GM19043 (cell line): ENCODE measurements at regions not wholly inside any gene's neighbourhood (a gene's known extent, or its start where the extent isn't known, plus 50 kb on each side); places are given as distances from the start of the nearest gene placed in this dataset.

Source experiments
- ATAC-seq: cut with Tn5 transposase; IDR thresholded peaks from one replicate; pipeline ENCODE4 v1.9.1; 2021; ENCODE audit warnings: low read depth; ENCODE audit not compliant: unreplicated experiment

GRCh38 chr4:4607336-4608213, 65.7 kb upstream of the STX18 start:
- no peak for ATAC-seq

GRCh38 chr4:4606321-4606720, 64.5 kb upstream of the STX18 start:
- ATAC-seq = no peak

GRCh38 chr4:4605849-4606248, 64.0 kb upstream of the STX18 start:
- ATAC-seq = no peak

- no peak for ATAC-seq
Measured at GRCh38 chr4:4603592-4603991, 61.7 kb upstream of the STX18 start.

GRCh38 chr4:4603067-4603466, 61.2 kb upstream of the STX18 start:
- ATAC-seq = no peak

- no peak for ATAC-seq
Measured at GRCh38 chr4:4602468-4602867, 60.6 kb upstream of the STX18 start.

GRCh38 chr4:4601803-4602369, 60.0 kb upstream of the STX18 start:
- no peak for ATAC-seq

GRCh38 chr4:4599481-4600275, 57.8 kb upstream of the STX18 start:
- no peak for ATAC-seq

- no peak for ATAC-seq
Measured at GRCh38 chr4:4598851-4599411, 57.1 kb upstream of the STX18 start.

GRCh38 chr4:4596720-4597119, 54.9 kb upstream of the STX18 start:
- ATAC-seq = no peak

GRCh38 chr4:4595252-4595651, 53.4 kb upstream of the STX18 start:
- no peak for ATAC-seq

- ATAC-seq = no peak
Measured at GRCh38 chr4:4594285-4594920, 52.6 kb upstream of the STX18 start.

GRCh38 chr4:4593596-4594284, 51.9 kb upstream of the STX18 start:
- no peak for ATAC-seq

- ATAC-seq = no peak
Measured at GRCh38 chr4:4592414-4592813, 50.6 kb upstream of the STX18 start.
